ENCODE measurements at regions not wholly inside any gene's neighbourhood (a gene's known extent, or its start where the extent isn't known, plus 50 kb on each side); places are given as distances from the start of the nearest gene placed in this dataset.

- intact Hi-C loops (cut with DNase I): no loop called here
- no peak overlapping the region for H3K4me3 ChIP-seq
- 43% methylated on average over 4 of the region's 4 CpGs for WGBS (ENCODE audit: insufficient coverage, low coverage, low lambda C conversion rate, missing lambda C conversion rate)
- DNase-seq: no peak
- no peak overlapping the region for H3K27ac ChIP-seq
- no peaks in the 10 kb centered on the region for H3K4me1 ChIP-seq
- peaks cover 0 to 2% of the 10 kb centered on the region in 2 donors for H3K27me3 ChIP-seq
- no peaks in the 10 kb centered on the region for H3K36me3 ChIP-seq
- no peak for ATAC-seq
- H3K9me3 ChIP-seq: no peaks in the 10 kb centered on the region
- TF ChIP-seq POLR2A (IDR thresholded peaks at IDR 0.05) (no peak), CTCF (IDR thresholded peaks at IDR 0.05) (no peak)
Measured at GRCh38 chr15:81987628-81988027, 58.2 kb downstream of the MEX3B start.

- Histone ChIP-seq H3K4me1 (no peaks in the 10 kb centered on the region), H3K36me3 (no peaks in the 10 kb centered on the region), H3K27ac (no peak overlapping the region), H3K4me3 (no peak overlapping the region), H3K27me3 (no peaks in the 10 kb centered on the region), H3K9me3 (no peaks in the 10 kb centered on the region)
- intact Hi-C loops (cut with DNase I): no loop called here
- TF ChIP-seq POLR2A (IDR thresholded peaks at IDR 0.05) (no peak), CTCF (IDR thresholded peaks at IDR 0.05) (no peak)
- DNase-seq (no peak), ATAC-seq (no peak)
- WGBS (ENCODE audit: insufficient coverage, low coverage, low lambda C conversion rate, missing lambda C conversion rate): 64% methylated on average over 10 of the region's 10 CpGs
Measured at GRCh38 chr15:81983497-81983896, 62.3 kb downstream of the MEX3B start.

DNA sequence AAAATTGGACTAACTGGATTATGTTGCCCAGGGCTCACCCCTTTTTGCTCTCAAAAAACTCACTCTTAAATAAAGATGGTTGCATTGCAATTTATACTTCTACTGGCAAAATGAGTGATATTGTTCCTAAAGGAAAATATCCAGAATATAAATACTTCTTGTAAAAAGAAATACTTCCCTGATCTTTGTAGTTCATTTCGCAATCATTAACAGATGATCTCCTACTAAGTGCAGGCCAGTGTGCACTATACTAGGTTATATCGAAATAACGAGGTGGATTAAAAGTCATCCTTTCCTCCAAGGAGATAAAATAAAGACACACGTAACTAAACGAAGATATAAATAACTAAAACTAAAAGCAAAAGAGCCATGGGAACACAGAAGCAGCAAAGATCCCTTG is 63.0 kb downstream of the MEX3B start:
- TF ChIP-seq POLR2A (IDR thresholded peaks at IDR 0.05) (no peak), CTCF (IDR thresholded peaks at IDR 0.05) (no peak)
- no peak for ATAC-seq

DNA sequence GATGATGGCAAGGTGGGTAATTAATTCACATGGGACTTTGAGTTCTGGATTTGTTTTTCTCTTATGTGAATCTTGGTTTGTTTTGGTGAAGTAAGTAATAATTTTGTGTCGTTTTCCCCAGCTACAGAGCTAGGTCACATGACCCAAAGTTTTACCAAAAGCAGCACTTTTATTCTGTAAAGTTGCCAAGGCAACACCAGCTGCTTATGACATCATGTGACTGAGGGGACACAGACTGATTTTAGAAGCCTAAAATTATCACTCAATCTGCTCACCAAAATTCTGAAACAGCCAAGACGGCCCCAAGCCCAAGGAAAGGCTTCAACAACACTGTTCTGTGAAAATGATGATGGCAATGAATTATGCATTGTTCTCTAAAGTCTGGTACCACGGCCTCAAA is 63.9 kb downstream of the MEX3B start:
- ATAC-seq (no peak), DNase-seq (no peak)
- TF ChIP-seq CTCF (IDR thresholded peaks at IDR 0.05) (no peak), POLR2A (IDR thresholded peaks at IDR 0.05) (no peak)
- Histone ChIP-seq H3K27ac (no peak overlapping the region), H3K9me3 (no peaks in the 10 kb centered on the region), H3K4me3 (no peak overlapping the region), H3K27me3 (no peaks in the 10 kb centered on the region), H3K4me1 (no peaks in the 10 kb centered on the region), H3K36me3 (no peaks in the 10 kb centered on the region)
- WGBS (ENCODE audit: insufficient coverage, low coverage, low lambda C conversion rate, missing lambda C conversion rate): 25% methylated on average over 3 of the region's 3 CpGs
- intact Hi-C loops (cut with DNase I): no loop called here

More for the DNA sequence above, 63.0 kb downstream of the MEX3B start:
- Histone ChIP-seq H3K27me3 (no peaks in the 10 kb centered on the region), H3K4me3 (no peak overlapping the region), H3K4me1 (no peaks in the 10 kb centered on the region), H3K9me3 (no peaks in the 10 kb centered on the region), H3K36me3 (no peaks in the 10 kb centered on the region), H3K27ac (no peak overlapping the region)
- no peak for DNase-seq
- intact Hi-C loops (cut with DNase I): no loop called here
- 64% methylated on average over 5 of the region's 5 CpGs for WGBS (ENCODE audit: insufficient coverage, low coverage, low lambda C conversion rate, missing lambda C conversion rate)

DNA sequence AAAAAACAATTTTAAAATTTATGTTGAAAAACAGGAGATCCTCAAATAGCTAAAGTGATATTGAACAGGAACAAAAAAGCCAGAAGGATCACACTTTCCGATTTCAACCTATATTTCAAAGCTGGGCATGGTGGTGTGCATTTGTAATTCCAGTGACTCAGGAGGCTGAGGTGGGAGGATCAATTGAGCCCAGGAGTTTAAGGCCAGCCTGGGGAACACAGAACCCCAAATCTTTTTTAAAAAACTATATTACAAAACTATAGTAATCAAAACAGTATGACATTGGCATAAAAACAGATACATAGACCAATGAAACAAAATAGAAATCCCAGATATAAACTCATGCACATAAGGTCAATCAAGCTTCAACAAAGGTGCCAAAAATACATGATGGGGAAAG is 68.4 kb downstream of the MEX3B start:
- peaks cover 0 to 4% (median 0%) of the 10 kb centered on the region in 4 donors for H3K9me3 ChIP-seq
- no peak overlapping the region for H3K4me3 ChIP-seq
- 89% methylated on average over 1 of the region's 1 CpG for WGBS (ENCODE audit: insufficient coverage, low coverage, low lambda C conversion rate, missing lambda C conversion rate)
- TF ChIP-seq CTCF (IDR thresholded peaks at IDR 0.05) (no peak), POLR2A (IDR thresholded peaks at IDR 0.05) (no peak)
- H3K4me1 ChIP-seq: no peaks in the 10 kb centered on the region
- no peaks in the 10 kb centered on the region for H3K36me3 ChIP-seq
- no peak overlapping the region for H3K27ac ChIP-seq
- DNase-seq: no peak
- H3K27me3 ChIP-seq: no peaks in the 10 kb centered on the region
- intact Hi-C loops (cut with DNase I): no loop called here
- no peak for ATAC-seq

Data from right lobe of liver (tissue), 6 donors.